Stimulated activated CD4-positive, alpha-beta T cell treated with anti-CD3 and anti-CD28 coated beads, Interleukin-1b, Interleukin-23, amount 100 ng/mL, for 24 hours (primary cell): ENCODE measurements at regions not wholly inside any gene's neighbourhood (a gene's known extent, or its start where the extent isn't known, plus 50 kb on each side); places are given as distances from the start of the nearest gene placed in this dataset.

Source experiments
- DNase-seq, 4 experiments: peaks; one replicate each; pipeline ENCODE4 v3.0.0-alpha.2; 2020; ENCODE audit warnings: low read depth in 4 of 4, low spot score in 1 of 4

GRCh38 chr1:88188038-88188437 is 496.0 kb upstream of the PKN2 start:
- no peak for DNase-seq

GRCh38 chr1:88189525-88189924 is 494.5 kb upstream of the PKN2 start:
- DNase-seq, result no peak

GRCh38 chr1:88191917-88192316 is 492.2 kb upstream of the PKN2 start:
- no peak for DNase-seq

DNA sequence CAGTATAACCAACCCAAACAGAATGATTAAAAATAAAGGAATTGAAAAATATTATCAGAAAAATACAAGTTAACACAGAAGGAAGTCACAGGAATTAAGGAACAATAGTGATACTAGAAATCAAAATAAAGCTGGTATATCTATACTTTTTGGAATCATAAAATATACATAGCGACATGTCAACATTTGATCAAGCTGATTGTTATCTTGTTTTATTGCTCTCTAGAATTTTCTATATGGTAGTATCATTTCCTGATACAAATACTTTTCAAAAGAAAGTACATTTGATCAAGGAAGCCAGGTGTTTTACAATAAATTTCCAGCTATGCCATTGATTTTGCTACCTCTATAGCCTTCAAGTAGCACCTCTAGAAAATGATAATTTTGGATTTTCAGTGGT is 489.5 kb upstream of the PKN2 start:
- DNase-seq, result no peak

DNA sequence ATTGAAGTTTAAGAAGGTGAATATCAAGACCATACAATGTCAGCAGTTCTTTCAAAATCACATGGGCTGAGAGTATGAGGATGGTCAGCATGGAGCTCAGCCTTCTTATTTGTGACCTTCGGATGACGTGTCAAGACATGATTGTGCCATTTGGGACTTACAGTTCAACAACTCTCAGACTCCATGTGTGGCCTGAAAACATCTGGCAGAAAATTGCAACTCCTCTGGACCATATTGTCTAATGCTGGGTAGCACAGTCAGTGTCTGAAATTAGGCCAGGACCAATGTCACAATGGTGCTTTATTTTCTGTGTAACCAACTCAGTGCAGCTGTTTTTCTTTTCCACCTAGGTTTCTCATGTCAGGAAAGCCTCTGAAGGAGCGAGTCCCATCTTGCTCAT is 483.5 kb upstream of the PKN2 start:
- no peak for DNase-seq

DNA sequence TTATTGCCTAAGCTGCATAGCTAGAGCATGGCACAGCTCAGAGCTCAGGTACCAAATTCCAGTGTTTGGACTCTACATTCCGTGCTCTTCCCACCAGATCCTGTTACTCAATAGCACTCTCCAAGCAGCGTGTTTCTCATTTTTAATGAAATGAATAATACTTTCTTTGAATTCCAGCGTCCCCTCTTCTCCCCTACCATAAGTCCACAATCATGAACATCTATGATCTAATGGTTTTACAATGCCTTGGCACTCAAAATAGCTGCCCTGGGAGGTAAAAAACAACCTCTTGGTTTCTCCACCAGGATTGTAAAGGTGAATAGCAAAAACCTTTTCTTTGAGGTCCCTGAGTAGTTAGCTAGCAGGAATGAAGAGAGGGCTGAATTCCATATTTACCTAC is 480.0 kb upstream of the PKN2 start:
- DNase-seq, result no peak

DNA sequence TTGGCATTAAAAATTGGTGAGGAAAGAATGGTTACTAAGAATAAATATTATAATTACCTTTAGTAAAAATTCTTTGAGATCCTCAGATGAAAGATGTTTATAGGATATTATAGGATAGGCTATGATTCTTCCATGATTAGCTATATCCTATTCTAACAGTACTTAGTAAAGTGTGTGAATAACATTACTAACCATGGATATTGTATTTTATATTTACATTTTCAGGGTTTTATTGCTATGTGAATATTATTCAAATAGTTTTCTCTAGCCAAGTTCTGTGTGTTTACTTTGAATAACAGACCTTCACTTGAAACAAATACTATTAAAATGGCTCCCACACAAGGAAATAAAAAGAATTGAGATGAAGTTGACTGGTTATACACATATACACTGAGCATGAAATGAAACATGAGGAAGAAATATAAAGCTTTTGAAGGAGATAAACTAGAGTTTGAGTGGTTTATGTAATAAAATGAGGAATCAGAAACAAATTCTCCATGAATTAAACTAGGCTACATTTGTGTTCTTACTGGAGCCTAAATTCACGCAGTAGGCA is 479.4 kb upstream of the PKN2 start:
- no peak for DNase-seq

DNA sequence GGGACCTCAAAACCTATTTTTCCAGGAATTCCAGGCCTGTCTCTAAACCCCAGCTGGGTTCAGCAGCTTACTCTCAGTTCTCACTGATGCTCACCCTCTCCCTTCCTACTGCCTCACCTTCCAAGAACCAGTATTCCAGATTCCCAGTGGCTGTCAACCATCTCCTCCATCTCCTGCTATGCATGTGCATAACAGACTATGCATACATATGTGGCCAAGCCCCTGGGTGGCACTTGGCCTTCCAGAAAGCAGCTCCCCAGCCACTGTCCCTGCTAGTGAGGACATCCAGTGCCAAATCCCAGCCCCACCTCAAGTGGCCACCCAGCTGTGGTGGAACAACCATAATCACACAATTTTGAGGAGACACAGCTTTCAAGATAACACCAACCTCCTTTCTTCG is 475.7 kb upstream of the PKN2 start:
- no peak for DNase-seq

GRCh38 chr1:88210103-88210787 is 473.8 kb upstream of the PKN2 start:
- DNase-seq, result no peak

GRCh38 chr1:88216441-88216840 is 467.6 kb upstream of the PKN2 start:
- no peak for DNase-seq

DNA sequence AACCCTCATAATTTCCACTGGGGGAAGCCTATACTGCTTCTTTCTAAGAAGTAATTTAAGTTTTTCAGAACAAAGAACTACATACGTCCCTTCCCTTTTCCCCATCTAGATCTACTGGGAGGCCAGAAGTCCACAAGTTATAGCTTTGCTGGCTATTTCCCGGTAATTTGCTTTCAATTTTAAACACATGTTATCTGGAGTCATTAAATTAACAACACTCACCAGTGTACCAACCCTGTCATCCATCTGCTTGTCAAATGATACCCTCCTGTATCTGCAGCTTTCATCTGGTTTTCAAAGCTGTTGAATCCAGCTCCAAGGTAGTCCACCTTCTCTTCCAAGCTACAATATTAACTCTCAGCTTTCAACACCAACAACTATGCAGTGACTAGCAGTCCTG is 466.7 kb upstream of the PKN2 start:
- no peak for DNase-seq

GRCh38 chr1:88219521-88219920 is 464.6 kb upstream of the PKN2 start:
- no peak for DNase-seq

- no peak for DNase-seq
Observed at GRCh38 chr1:88221411-88221810, 462.7 kb upstream of the PKN2 start.

GRCh38 chr1:88224906-88225305 is 459.2 kb upstream of the PKN2 start:
- DNase-seq, result no peak

GRCh38 chr1:88228114-88228513 is 456.0 kb upstream of the PKN2 start:
- no peak for DNase-seq

- DNase-seq, result no peak
Observed at GRCh38 chr1:88230126-88230525, 453.9 kb upstream of the PKN2 start.

DNA sequence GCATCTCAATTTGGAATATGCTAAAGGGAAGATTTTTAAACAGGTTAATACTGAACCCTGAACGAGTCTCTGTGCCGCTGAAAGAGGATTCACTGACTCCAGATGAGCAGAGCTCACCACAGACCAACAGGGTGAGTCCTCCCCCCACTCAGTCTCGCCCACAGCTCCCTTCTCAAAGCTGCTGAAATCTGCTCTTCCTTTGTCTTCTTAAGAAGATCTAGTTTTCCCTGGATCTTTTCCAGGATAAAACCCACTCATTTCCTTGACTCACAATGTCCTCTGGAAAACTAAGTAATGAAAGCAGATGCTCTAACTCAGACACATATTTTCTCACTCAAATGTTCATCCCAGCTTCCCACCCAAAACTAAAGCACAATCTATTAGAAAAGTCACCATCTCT is 447.0 kb upstream of the PKN2 start:
- DNase-seq, result no peak

GRCh38 chr1:88239205-88239604 is 444.9 kb upstream of the PKN2 start:
- no peak for DNase-seq

DNA sequence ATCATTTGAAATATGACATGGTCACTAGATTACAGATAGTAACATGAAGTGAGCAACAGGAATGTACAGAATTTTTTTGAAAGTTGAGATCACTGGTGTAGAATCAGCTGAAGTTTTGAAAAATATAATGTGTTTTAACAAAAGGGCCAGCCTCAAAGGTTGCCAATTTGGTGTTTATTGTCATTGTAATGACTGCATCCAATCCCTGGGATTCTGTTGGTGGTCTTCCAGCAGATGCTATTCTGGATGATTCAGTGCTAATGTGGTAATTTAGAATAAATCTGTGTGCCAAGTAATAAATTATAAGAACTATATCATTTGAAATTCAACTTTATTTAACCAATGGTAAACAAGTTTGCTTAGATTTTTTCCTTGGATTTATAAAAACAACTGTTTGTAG is 436.4 kb upstream of the PKN2 start:
- DNase-seq, result no peak

DNA sequence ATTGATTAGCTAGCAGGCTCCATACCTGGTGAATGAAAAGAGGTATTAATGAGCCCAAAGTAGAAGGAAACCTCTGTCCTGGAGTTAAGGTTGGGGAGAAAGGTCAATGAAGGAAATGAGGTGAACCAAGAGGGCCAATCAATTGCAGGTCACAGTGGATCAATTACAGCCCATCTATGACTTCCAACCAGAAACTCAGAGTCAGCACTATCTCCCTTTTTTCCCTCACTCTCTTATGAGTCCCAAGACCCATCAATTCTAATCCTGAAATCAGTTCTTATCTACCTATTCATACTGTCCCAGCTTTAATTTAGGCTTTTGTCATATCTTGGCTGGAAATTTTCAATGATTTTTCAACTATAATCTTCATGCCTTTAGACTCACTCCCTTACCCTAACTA is 433.2 kb upstream of the PKN2 start:
- DNase-seq, result no peak

DNA sequence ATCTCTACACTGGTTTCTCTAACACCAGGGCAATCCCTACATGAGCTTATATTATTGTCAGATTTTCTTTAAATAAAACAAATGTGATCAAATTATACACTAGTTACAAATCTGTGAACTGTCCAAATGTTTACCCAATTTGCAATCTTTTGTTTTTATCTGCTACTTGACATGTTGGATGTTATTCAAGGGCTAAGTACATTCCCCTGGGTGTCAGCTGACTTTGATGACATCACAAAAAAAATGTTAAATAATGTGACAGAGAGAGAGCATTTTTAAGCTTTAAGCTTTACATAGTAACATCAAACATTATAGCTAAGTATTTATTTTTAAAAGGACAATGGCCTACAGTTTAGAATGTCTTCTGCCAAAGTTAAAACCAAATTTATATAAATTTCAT is 431.3 kb upstream of the PKN2 start:
- DNase-seq, result no peak

DNA sequence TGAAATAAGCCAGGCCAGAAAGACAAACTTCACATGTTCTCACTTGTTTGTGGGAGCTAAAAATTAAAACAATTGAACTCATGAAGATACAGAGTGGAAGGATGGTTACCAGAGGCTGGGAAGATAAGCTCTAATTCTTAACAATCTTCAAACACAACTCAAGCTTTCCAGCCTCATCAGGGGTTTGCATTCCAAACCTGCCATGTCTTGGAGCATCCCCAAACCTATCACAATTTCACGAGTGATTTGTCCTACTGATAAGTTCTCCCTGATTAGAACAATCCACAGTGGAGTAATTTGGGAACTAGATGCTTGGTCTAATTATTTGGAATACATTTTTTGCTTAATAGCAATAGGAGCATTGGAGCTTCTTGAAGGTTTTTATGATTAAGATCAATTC is 418.5 kb upstream of the PKN2 start:
- no peak for DNase-seq

- DNase-seq, result no peak
Observed at GRCh38 chr1:88266051-88266450, 418.0 kb upstream of the PKN2 start.
